Tibial nerve (tissue), 4 donors: ENCODE measurements at regions not wholly inside any gene's neighbourhood (a gene's known extent, or its start where the extent isn't known, plus 50 kb on each side); places are given as distances from the start of the nearest gene placed in this dataset.

ENCODE experiments used
- DNase-seq, 2 donors: peaks; one replicate each; pipeline ENCODE4 v3.0.0-alpha.2; 2019; ENCODE audit warnings: low spot score in 2 of 2
- H3K27ac ChIP-seq, 4 donors: fragments of 200-600 bp; sonication (generic) in 3 of 4; one replicate each; pipeline ENCODE4 v1.5.1; 2017 to 2019; ENCODE audit warnings: mild to moderate bottlenecking in 1 of 4
- H3K27me3 ChIP-seq, 2 donors: fragments of 200-600 bp; sonication (generic) in 1 of 2; one replicate each; pipeline versions ENCODE4 v1.5.1 to v1.6.0; 2017 to 2019
- H3K36me3 ChIP-seq, 3 donors: fragments of 200-600 bp; sonication (generic); one replicate each; pipeline ENCODE4 v1.5.1; 2018 to 2019
- H3K4me1 ChIP-seq, 4 donors: fragments of 200-600 bp; sonication (generic) in 3 of 4; one replicate each; pipeline ENCODE4 v1.5.1; 2017 to 2019
- H3K4me3 ChIP-seq, 4 donors: fragments of 200-600 bp; sonication (generic) in 3 of 4; one replicate each; pipeline ENCODE4 v1.5.1; 2017 to 2019; ENCODE audit warnings: mild to moderate bottlenecking in 1 of 4, moderate library complexity in 1 of 4
- H3K9me3 ChIP-seq, 4 donors: fragments of 200-600 bp; sonication (generic) in 3 of 4; one replicate each; pipeline ENCODE4 v1.5.1; 2017 to 2019
- EP300 ChIP-seq, 2 donors: sonication (generic); formaldehyde crosslinking; IDR thresholded peaks; one replicate each; pipeline ENCODE4 v1.6.1; 2017; ENCODE audit warnings: antibody characterized with exemption in 2 of 2, mild to moderate bottlenecking in 1 of 2
- POLR2A ChIP-seq, 2 donors: fragments of 450-650 bp; IDR thresholded peaks; one replicate each; pipeline ENCODE4 v1.6.1; 2017; ENCODE audit warnings: antibody characterized with exemption in 2 of 2, mild to moderate bottlenecking in 2 of 2, moderate library complexity in 2 of 2
- WGBS, 2 donors: methylation state at CpG; one replicate each; pipeline ENCODE4 v1.1.5; 2018; 5-methylcytosine and 5-hydroxymethylcytosine counted together
- TF ChIP-seq, protein P1 (sequence below), 5 experiments: fragments of 200-600 bp in 3 of 5; fragments of 450-650 bp in 2 of 5; sonication (generic) in 3 of 5; IDR thresholded peaks; one replicate each; pipeline ENCODE4 v1.5.1; 2016 to 2019; ENCODE audit warnings: antibody characterized with exemption in 5 of 5, mild to moderate bottlenecking in 3 of 5, moderate library complexity in 2 of 5

- Histone ChIP-seq H3K27me3 (no peaks in the 10 kb centered on the region), H3K9me3 (peaks cover 0 to 37% (median 5%) of the 10 kb centered on the region in 4 donors), H3K36me3 (no peaks in the 10 kb centered on the region), H3K27ac (no peak overlapping the region), H3K4me1 (no peaks in the 10 kb centered on the region), H3K4me3 (no peak overlapping the region)
- TF ChIP-seq EP300 (IDR thresholded peaks at IDR 0.05) (no peak), POLR2A (IDR thresholded peaks at IDR 0.05) (no peak)
- TF ChIP-seq, protein P1, sequence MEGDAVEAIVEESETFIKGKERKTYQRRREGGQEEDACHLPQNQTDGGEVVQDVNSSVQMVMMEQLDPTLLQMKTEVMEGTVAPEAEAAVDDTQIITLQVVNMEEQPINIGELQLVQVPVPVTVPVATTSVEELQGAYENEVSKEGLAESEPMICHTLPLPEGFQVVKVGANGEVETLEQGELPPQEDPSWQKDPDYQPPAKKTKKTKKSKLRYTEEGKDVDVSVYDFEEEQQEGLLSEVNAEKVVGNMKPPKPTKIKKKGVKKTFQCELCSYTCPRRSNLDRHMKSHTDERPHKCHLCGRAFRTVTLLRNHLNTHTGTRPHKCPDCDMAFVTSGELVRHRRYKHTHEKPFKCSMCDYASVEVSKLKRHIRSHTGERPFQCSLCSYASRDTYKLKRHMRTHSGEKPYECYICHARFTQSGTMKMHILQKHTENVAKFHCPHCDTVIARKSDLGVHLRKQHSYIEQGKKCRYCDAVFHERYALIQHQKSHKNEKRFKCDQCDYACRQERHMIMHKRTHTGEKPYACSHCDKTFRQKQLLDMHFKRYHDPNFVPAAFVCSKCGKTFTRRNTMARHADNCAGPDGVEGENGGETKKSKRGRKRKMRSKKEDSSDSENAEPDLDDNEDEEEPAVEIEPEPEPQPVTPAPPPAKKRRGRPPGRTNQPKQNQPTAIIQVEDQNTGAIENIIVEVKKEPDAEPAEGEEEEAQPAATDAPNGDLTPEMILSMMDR (IDR thresholded peaks at IDR 0.05) = no peak
- no peak for DNase-seq
- WGBS, 2 donors = 79 to 91% methylated on average over 3 of the region's 3 CpGs
Measured at GRCh38 chr7:159272739-159273138, 128.1 kb upstream of the VIPR2 start.

GRCh38 chr7:159271781-159272180, 127.1 kb upstream of the VIPR2 start:
- Histone ChIP-seq H3K9me3 (peaks cover 0 to 46% (median 5%) of the 10 kb centered on the region in 4 donors), H3K27ac (no peak overlapping the region), H3K36me3 (no peaks in the 10 kb centered on the region), H3K4me1 (no peaks in the 10 kb centered on the region), H3K4me3 (no peak overlapping the region), H3K27me3 (no peaks in the 10 kb centered on the region)
- WGBS, 2 donors = 10 to 26% methylated on average over 1 of the region's 1 CpG
- no peak for DNase-seq
- TF ChIP-seq, protein P1 (IDR thresholded peaks at IDR 0.05) = no peak
- no peak for TF ChIP-seq EP300 (IDR thresholded peaks at IDR 0.05)
- no peak for TF ChIP-seq POLR2A (IDR thresholded peaks at IDR 0.05)

DNA sequence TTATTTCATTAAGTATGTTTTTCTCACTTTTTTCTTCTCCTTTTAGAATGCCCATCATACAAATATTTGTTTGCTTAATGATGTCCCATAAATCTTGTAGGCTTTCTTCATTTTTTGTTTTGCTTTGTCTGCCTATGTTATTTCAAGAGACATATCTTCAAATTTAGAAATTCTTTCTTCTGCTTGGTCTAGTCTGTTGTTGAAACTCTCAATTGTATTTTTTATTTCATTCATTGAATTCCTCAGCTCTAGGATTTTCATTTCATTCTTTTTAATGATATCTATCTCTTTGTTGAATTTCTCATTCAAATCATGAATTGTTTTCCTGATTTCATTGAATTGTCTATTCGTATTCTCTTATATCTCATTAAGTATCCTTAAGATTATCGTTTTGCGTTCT, 125.1 kb upstream of the VIPR2 start:
- H3K9me3 ChIP-seq = peaks cover 0 to 51% (median 5%) of the 10 kb centered on the region in 4 donors
- H3K36me3 ChIP-seq = no peaks in the 10 kb centered on the region
- TF ChIP-seq, protein P1 (IDR thresholded peaks at IDR 0.05) = no peak
- TF ChIP-seq EP300 (IDR thresholded peaks at IDR 0.05) (no peak), POLR2A (IDR thresholded peaks at IDR 0.05) (no peak)
- H3K4me3 ChIP-seq = no peak overlapping the region
- H3K4me1 ChIP-seq = no peaks in the 10 kb centered on the region
- no peaks in the 10 kb centered on the region for H3K27me3 ChIP-seq
- H3K27ac ChIP-seq = no peak overlapping the region
- DNase-seq = no peak
- WGBS, 2 donors = 95 to 99% methylated on average over 3 of the region's 3 CpGs

GRCh38 chr7:159263430-159263829, 118.8 kb upstream of the VIPR2 start:
- TF ChIP-seq, protein P1 (IDR thresholded peaks at IDR 0.05) = no peak
- TF ChIP-seq EP300 (IDR thresholded peaks at IDR 0.05) = no peak
- TF ChIP-seq POLR2A (IDR thresholded peaks at IDR 0.05) = no peak
- Histone ChIP-seq H3K27me3 (no peaks in the 10 kb centered on the region), H3K36me3 (no peaks in the 10 kb centered on the region), H3K4me3 (no peak overlapping the region), H3K4me1 (no peaks in the 10 kb centered on the region), H3K27ac (no peak overlapping the region), H3K9me3 (peaks cover 0 to 38% (median 4%) of the 10 kb centered on the region in 4 donors)
- DNase-seq = no peak

- Histone ChIP-seq H3K4me3 (no peak overlapping the region), H3K9me3 (no peaks in the 10 kb centered on the region), H3K27me3 (no peaks in the 10 kb centered on the region), H3K36me3 (no peaks in the 10 kb centered on the region), H3K27ac (no peak overlapping the region), H3K4me1 (no peaks in the 10 kb centered on the region)
- WGBS, 2 donors = 55 to 63% methylated on average over 2 of the region's 2 CpGs
- DNase-seq = no peak
- no peak for TF ChIP-seq POLR2A (IDR thresholded peaks at IDR 0.05)
- TF ChIP-seq, protein P1 (IDR thresholded peaks at IDR 0.05) = no peak
- TF ChIP-seq EP300 (IDR thresholded peaks at IDR 0.05) = no peak
Measured at GRCh38 chr7:159253657-159254056, 109.0 kb upstream of the VIPR2 start.
